ENCODE measurements at regions not wholly inside any gene's neighbourhood (a gene's known extent, or its start where the extent isn't known, plus 50 kb on each side); places are given as distances from the start of the nearest gene placed in this dataset.

DNA sequence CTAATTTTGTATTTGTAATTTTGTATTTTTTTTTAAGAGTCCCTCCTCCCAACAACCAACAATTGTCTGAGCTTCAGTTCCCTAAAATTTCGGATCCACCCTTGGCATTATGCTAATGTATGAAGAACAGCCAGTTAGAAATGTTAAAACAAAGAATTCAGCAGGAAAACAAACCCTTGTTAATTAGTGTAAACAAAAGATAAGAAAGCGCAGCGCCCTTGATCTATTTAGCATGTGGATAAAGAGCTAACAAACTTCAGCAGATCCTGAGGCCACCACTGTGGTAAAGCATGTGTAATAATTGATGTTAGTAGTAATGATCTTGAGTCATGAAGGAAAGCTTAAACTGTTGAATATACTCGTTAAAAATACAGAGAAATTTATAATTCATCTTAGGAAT lies 199.8 kb downstream of the TMX1 start:
- intact Hi-C loops (cut with DNase I; ENCODE audit: low total_unique reads): no loop called here
- TF ChIP-seq, protein P1, sequence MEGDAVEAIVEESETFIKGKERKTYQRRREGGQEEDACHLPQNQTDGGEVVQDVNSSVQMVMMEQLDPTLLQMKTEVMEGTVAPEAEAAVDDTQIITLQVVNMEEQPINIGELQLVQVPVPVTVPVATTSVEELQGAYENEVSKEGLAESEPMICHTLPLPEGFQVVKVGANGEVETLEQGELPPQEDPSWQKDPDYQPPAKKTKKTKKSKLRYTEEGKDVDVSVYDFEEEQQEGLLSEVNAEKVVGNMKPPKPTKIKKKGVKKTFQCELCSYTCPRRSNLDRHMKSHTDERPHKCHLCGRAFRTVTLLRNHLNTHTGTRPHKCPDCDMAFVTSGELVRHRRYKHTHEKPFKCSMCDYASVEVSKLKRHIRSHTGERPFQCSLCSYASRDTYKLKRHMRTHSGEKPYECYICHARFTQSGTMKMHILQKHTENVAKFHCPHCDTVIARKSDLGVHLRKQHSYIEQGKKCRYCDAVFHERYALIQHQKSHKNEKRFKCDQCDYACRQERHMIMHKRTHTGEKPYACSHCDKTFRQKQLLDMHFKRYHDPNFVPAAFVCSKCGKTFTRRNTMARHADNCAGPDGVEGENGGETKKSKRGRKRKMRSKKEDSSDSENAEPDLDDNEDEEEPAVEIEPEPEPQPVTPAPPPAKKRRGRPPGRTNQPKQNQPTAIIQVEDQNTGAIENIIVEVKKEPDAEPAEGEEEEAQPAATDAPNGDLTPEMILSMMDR (IDR thresholded peaks at IDR 0.05): no peak
- TF ChIP-seq POLR2A (IDR thresholded peaks at IDR 0.05): no peak
- H3K4me3 ChIP-seq (ENCODE audit: low read depth, poor library complexity, severe bottlenecking): no peak overlapping the region
- WGBS, 2 donors: 61 to 77% methylated on average over 4 of the region's 4 CpGs
- no peak for DNase-seq (ENCODE audit: low spot score in 2 of 2)

DNA sequence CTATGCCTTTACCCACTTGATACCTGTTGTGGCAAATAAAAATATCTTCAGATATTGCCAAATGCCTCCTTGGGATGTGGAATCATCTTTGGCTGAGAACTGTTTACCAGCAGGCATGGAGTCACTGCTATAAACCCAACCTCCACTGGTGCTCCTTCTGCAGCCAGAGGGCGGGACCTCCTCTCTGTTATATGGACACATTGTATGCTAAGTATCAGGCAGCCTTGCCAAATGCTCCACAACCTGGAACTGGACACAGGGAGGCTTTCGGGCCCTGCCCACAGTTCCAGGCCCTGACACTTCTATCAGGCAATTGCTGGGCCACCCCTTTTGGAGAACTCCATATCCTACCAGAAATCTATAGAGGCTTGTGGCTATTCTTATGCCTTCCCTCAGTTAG lies 201.0 kb downstream of the TMX1 start:
- no peak overlapping the region for H3K4me3 ChIP-seq (ENCODE audit: low read depth, poor library complexity, severe bottlenecking)
- intact Hi-C loops (cut with DNase I; ENCODE audit: low total_unique reads): no loop called here
- WGBS, 2 donors: 95% methylated on average over 2 of the region's 2 CpGs
- TF ChIP-seq, protein P1 (IDR thresholded peaks at IDR 0.05): no peak
- no peak for TF ChIP-seq POLR2A (IDR thresholded peaks at IDR 0.05)
- DNase-seq (ENCODE audit: low spot score in 2 of 2): no peak

DNA sequence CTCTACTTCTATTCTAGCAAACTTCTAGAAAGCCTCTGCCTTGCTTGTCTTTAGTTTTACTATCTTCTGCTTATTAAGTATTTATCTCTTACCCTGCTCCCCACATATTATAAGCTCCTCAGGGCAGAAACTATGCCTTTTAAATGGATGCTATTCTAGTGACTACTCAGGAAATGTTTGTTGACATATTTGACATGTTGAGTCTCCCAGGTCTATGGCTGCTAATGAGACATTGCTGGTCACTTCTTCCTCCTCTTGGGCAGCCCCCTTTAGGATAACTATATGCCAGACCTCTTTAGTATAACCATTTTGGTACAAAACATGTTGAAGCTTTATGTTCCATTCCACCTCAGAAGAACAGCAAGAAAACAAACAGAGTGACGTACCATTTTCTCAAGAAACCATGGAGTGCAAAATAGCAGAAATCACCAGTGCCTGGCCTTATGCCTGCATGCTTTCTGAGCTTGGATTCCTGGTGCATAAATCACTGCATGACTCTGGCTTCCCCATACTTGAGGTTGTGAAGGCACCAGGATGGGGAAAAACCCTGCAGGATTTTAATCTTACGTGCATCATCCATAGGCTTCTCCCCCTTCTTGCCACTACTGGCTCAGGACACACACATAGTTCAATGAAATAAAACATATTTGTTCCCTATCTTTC lies 202.6 kb downstream of the TMX1 start:
- H3K4me3 ChIP-seq (ENCODE audit: low read depth, poor library complexity, severe bottlenecking): no peak overlapping the region
- DNase-seq (ENCODE audit: low spot score in 2 of 2): no peak
- 48 to 53% methylated on average over 2 of the region's 2 CpGs for WGBS, 2 donors
- no peak for TF ChIP-seq POLR2A (IDR thresholded peaks at IDR 0.05)
- TF ChIP-seq, protein P1 (IDR thresholded peaks at IDR 0.05): no peak
- intact Hi-C loops (cut with DNase I; ENCODE audit: low total_unique reads): no loop called here

DNA sequence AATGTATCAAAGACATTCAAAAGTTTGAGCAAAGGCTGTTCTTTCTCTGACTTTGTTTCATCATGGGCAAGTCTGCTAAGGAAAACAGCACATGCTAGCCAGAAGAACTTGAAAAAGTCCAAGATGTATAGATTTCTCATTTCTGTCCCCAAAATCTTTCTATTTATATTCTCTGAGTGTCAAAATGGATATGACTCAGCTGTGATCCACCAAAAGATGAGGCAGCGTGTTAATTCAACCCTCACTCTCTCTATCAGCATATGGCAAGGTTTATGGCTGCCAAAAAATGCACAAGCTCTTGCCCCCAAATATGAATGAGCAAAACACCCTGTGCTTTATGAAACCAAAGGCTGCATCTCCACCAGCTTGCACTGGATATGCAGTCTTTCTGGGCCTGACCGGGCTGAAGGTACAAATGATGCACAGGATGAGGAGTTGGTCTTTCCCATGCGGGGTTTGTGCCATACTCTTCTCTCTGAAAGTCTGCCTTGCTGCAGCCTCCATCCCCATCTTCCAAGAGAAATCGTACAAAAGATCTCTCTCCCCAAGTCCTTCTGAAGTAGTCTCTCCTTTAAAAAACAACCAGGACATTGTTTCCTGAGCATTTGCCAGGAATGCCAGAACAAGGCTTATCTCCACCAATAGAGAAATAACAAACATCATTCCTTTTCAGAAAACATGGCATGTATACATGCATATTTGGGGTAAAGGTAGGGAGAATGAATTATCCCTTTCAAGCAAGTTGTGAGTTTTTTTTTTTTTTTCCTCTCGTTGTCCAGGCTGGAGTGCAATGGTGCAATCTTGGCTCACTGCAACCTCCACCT lies 203.4 kb downstream of the TMX1 start:
- no peak for DNase-seq (ENCODE audit: low spot score in 2 of 2)
- 86 to 88% methylated on average over 5 of the region's 5 CpGs for WGBS, 2 donors
- no peak overlapping the region for H3K4me3 ChIP-seq (ENCODE audit: low read depth, poor library complexity, severe bottlenecking)
- intact Hi-C loops (cut with DNase I; ENCODE audit: low total_unique reads): no loop called here
- no peak for TF ChIP-seq POLR2A (IDR thresholded peaks at IDR 0.05)
- TF ChIP-seq, protein P1 (IDR thresholded peaks at IDR 0.05): no peak

DNA sequence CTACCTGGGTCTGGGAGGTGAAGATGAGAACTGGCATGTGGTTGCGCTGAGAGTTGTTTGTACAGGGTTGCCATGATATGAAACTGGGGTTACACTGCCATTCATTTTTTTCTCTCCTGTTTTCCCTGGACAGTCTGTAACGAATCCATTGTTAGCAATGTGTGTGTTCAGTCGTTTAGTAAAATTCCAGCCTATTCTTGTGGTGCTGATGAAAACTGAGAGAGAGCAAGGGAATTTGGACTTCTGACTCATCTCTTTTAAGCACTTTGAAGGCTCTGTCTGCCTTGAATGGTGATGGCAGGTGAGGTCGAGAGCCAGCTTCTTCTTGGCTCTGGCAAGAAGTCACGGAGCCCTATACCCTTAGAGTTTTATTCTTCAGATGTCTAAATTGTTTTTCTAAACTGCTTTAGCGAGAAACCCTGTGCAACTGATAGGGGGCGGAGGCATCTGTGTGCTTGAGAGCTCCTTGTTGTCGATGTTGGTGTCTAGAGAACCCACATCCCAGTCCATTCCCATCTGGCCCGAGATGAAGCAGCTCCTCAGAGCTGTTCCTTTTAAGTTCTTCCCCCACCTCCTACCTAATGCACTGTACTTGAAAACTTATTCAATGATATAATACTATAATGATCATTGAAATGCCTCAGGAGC lies 204.4 kb downstream of the TMX1 start:
- intact Hi-C loops (cut with DNase I; ENCODE audit: low total_unique reads): no loop called here
- DNase-seq (ENCODE audit: low spot score in 2 of 2): no peak
- 82 to 85% methylated on average over 9 of the region's 9 CpGs for WGBS, 2 donors
- TF ChIP-seq, protein P1 (IDR thresholded peaks at IDR 0.05): no peak
- TF ChIP-seq POLR2A (IDR thresholded peaks at IDR 0.05): no peak
- H3K4me3 ChIP-seq (ENCODE audit: low read depth, poor library complexity, severe bottlenecking): no peak overlapping the region
